ENCODE measurements at regions not wholly inside any gene's neighbourhood (a gene's known extent, or its start where the extent isn't known, plus 50 kb on each side); places are given as distances from the start of the nearest gene placed in this dataset.
"Not testable (repeated sequence)": the region's sequence is repeated elsewhere in the genome, so short reads cannot be mapped to it uniquely, and the experiment has no call there.

- no peaks in the 10 kb centered on the region for H3K36me3 Mint-ChIP-seq
- H3K27me3 Mint-ChIP-seq: no peaks in the 10 kb centered on the region
- H3K4me3 Mint-ChIP-seq: no peak overlapping the region
- ATAC-seq (no peak), DNase-seq (ENCODE audit: low spot score) (no peak)
- peaks cover 18% of the 10 kb centered on the region for H3K9me3 Mint-ChIP-seq
- H3K27ac Mint-ChIP-seq: no peak overlapping the region
- H3K4me1 Mint-ChIP-seq (ENCODE audit: low read depth in 2 of 2): no peaks in the 10 kb centered on the region
Observed at GRCh38 chr18:43341014-43341413, 63.7 kb upstream of the SYT4 start.

GRCh38 chr18:43350176-43350575 lies 72.9 kb upstream of the SYT4 start:
- H3K4me3 Mint-ChIP-seq: no peak overlapping the region
- H3K27me3 Mint-ChIP-seq: no peaks in the 10 kb centered on the region
- no peak for ATAC-seq
- no peaks in the 10 kb centered on the region for H3K4me1 Mint-ChIP-seq (ENCODE audit: low read depth in 2 of 2)
- H3K36me3 Mint-ChIP-seq: no peaks in the 10 kb centered on the region
- H3K9me3 Mint-ChIP-seq: peaks cover 16% of the 10 kb centered on the region
- H3K27ac Mint-ChIP-seq: no peak overlapping the region
- no peak for DNase-seq (ENCODE audit: low spot score)

GRCh38 chr18:43364535-43364934 lies 87.2 kb upstream of the SYT4 start:
- Mint-ChIP-seq H3K27me3 (no peaks in the 10 kb centered on the region), H3K36me3 (no peaks in the 10 kb centered on the region), H3K4me1 (ENCODE audit: low read depth in 2 of 2) (no peaks in the 10 kb centered on the region), H3K9me3 (peaks cover 15% of the 10 kb centered on the region), H3K27ac (no peak overlapping the region), H3K4me3 (no peak overlapping the region)
- no peak for ATAC-seq
- DNase-seq (ENCODE audit: low spot score): no peak

- H3K27ac Mint-ChIP-seq: no peak overlapping the region
- H3K9me3 Mint-ChIP-seq: peaks cover 9% of the 10 kb centered on the region
- no peak overlapping the region for H3K4me3 Mint-ChIP-seq
- ATAC-seq (no peak), DNase-seq (ENCODE audit: low spot score) (no peak)
- no peaks in the 10 kb centered on the region for H3K27me3 Mint-ChIP-seq
- no peaks in the 10 kb centered on the region for H3K36me3 Mint-ChIP-seq
- H3K4me1 Mint-ChIP-seq (ENCODE audit: low read depth in 2 of 2): no peaks in the 10 kb centered on the region
Observed at GRCh38 chr18:43367895-43368294, 90.6 kb upstream of the SYT4 start.

- not testable (repeated sequence) for H3K27me3 Mint-ChIP-seq
Observed at GRCh38 chr18:43369311-43369710, 92.0 kb upstream of the SYT4 start.

GRCh38 chr18:43372773-43373172 lies 95.5 kb upstream of the SYT4 start:
- Mint-ChIP-seq H3K9me3 (peaks cover 5% of the 10 kb centered on the region), H3K4me1 (ENCODE audit: low read depth in 2 of 2) (no peaks in the 10 kb centered on the region), H3K27me3 (no peaks in the 10 kb centered on the region), H3K4me3 (no peak overlapping the region), H3K36me3 (no peaks in the 10 kb centered on the region), H3K27ac (no peak overlapping the region)
- ATAC-seq (no peak), DNase-seq (ENCODE audit: low spot score) (no peak)

More at GRCh38 chr18:43369311-43369710, 92.0 kb upstream of the SYT4 start:
- H3K4me3 Mint-ChIP-seq; H3K4me1 Mint-ChIP-seq (ENCODE audit: low read depth in 2 of 2); ATAC-seq; H3K27ac Mint-ChIP-seq; H3K9me3 Mint-ChIP-seq; H3K36me3 Mint-ChIP-seq; DNase-seq (ENCODE audit: low spot score): not testable (repeated sequence)

GRCh38 chr18:43380104-43380672 lies 102.9 kb upstream of the SYT4 start:
- no peak overlapping the region for H3K27ac Mint-ChIP-seq
- DNase-seq (ENCODE audit: low spot score): no peak

GRCh38 chr18:43382641-43383403 lies 105.5 kb upstream of the SYT4 start:
- Mint-ChIP-seq H3K9me3 (peaks cover 14% of the 10 kb centered on the region), H3K4me3 (no peak overlapping the region), H3K27me3 (no peaks in the 10 kb centered on the region), H3K4me1 (ENCODE audit: low read depth in 2 of 2) (no peaks in the 10 kb centered on the region), H3K27ac (no peak overlapping the region), H3K36me3 (no peaks in the 10 kb centered on the region)
- no peak for DNase-seq (ENCODE audit: low spot score)
- ATAC-seq: no peak

More at GRCh38 chr18:43380104-43380672, 102.9 kb upstream of the SYT4 start:
- no peaks in the 10 kb centered on the region for H3K36me3 Mint-ChIP-seq
- peaks cover 17% of the 10 kb centered on the region for H3K9me3 Mint-ChIP-seq
- no peak for ATAC-seq
- H3K4me3 Mint-ChIP-seq: no peak overlapping the region
- no peaks in the 10 kb centered on the region for H3K27me3 Mint-ChIP-seq
- no peaks in the 10 kb centered on the region for H3K4me1 Mint-ChIP-seq (ENCODE audit: low read depth in 2 of 2)

- Mint-ChIP-seq H3K36me3 (no peaks in the 10 kb centered on the region), H3K4me3 (no peak overlapping the region), H3K27me3 (no peaks in the 10 kb centered on the region), H3K9me3 (peaks cover 4% of the 10 kb centered on the region), H3K4me1 (ENCODE audit: low read depth in 2 of 2) (no peaks in the 10 kb centered on the region), H3K27ac (no peak overlapping the region)
- ATAC-seq (no peak), DNase-seq (ENCODE audit: low spot score) (no peak)
Observed at GRCh38 chr18:43389163-43389562, 111.9 kb upstream of the SYT4 start.

GRCh38 chr18:43392168-43392567 lies 114.9 kb upstream of the SYT4 start:
- H3K9me3 Mint-ChIP-seq: peaks cover 4% of the 10 kb centered on the region
- DNase-seq (ENCODE audit: low spot score) (no peak), ATAC-seq (no peak)
- no peak overlapping the region for H3K4me3 Mint-ChIP-seq
- no peaks in the 10 kb centered on the region for H3K36me3 Mint-ChIP-seq
- no peak overlapping the region for H3K27ac Mint-ChIP-seq
- no peaks in the 10 kb centered on the region for H3K4me1 Mint-ChIP-seq (ENCODE audit: low read depth in 2 of 2)
- H3K27me3 Mint-ChIP-seq: no peaks in the 10 kb centered on the region

- H3K4me1 Mint-ChIP-seq (ENCODE audit: low read depth in 2 of 2): no peaks in the 10 kb centered on the region
- no peaks in the 10 kb centered on the region for H3K27me3 Mint-ChIP-seq
- ATAC-seq (no peak), DNase-seq (ENCODE audit: low spot score) (no peak)
- H3K9me3 Mint-ChIP-seq: peaks cover 4% of the 10 kb centered on the region
- H3K27ac Mint-ChIP-seq: no peak overlapping the region
- H3K4me3 Mint-ChIP-seq: no peak overlapping the region
- no peaks in the 10 kb centered on the region for H3K36me3 Mint-ChIP-seq
Observed at GRCh38 chr18:43393174-43393573, 115.9 kb upstream of the SYT4 start.

- H3K27ac Mint-ChIP-seq: no peak overlapping the region
- DNase-seq (ENCODE audit: low spot score) (no peak), ATAC-seq (no peak)
- H3K9me3 Mint-ChIP-seq: peaks cover 6% of the 10 kb centered on the region
- H3K4me3 Mint-ChIP-seq: no peak overlapping the region
- no peaks in the 10 kb centered on the region for H3K27me3 Mint-ChIP-seq
- no peaks in the 10 kb centered on the region for H3K4me1 Mint-ChIP-seq (ENCODE audit: low read depth in 2 of 2)
- H3K36me3 Mint-ChIP-seq: no peaks in the 10 kb centered on the region
Observed at GRCh38 chr18:43396266-43396665, 119.0 kb upstream of the SYT4 start.

- ATAC-seq (no peak), DNase-seq (ENCODE audit: low spot score) (no peak)
- H3K4me1 Mint-ChIP-seq (ENCODE audit: low read depth in 2 of 2): no peaks in the 10 kb centered on the region
- peaks cover 8% of the 10 kb centered on the region for H3K9me3 Mint-ChIP-seq
- H3K4me3 Mint-ChIP-seq: no peak overlapping the region
- H3K36me3 Mint-ChIP-seq: no peaks in the 10 kb centered on the region
- no peaks in the 10 kb centered on the region for H3K27me3 Mint-ChIP-seq
- no peak overlapping the region for H3K27ac Mint-ChIP-seq
Observed at GRCh38 chr18:43398601-43399000, 121.3 kb upstream of the SYT4 start.

GRCh38 chr18:43405097-43405496 lies 127.8 kb upstream of the SYT4 start:
- no peaks in the 10 kb centered on the region for H3K4me1 Mint-ChIP-seq (ENCODE audit: low read depth in 2 of 2)
- ATAC-seq: no peak
- no peaks in the 10 kb centered on the region for H3K36me3 Mint-ChIP-seq
- H3K27ac Mint-ChIP-seq: no peak overlapping the region
- H3K9me3 Mint-ChIP-seq: peaks cover 7% of the 10 kb centered on the region
- H3K4me3 Mint-ChIP-seq: no peak overlapping the region
- H3K27me3 Mint-ChIP-seq: no peaks in the 10 kb centered on the region
- no peak for DNase-seq (ENCODE audit: low spot score)

- no peak for ATAC-seq
- Mint-ChIP-seq H3K27ac (no peak overlapping the region), H3K4me3 (no peak overlapping the region), H3K9me3 (no peaks in the 10 kb centered on the region), H3K36me3 (no peaks in the 10 kb centered on the region), H3K4me1 (ENCODE audit: low read depth in 2 of 2) (no peaks in the 10 kb centered on the region), H3K27me3 (no peaks in the 10 kb centered on the region)
- no peak for DNase-seq (ENCODE audit: low spot score)
Observed at GRCh38 chr18:43414006-43414405, 136.7 kb upstream of the SYT4 start.

All from natural killer cell treated with Interleukin-12 subunit alpha and Interleukin-12 subunit beta and Interleukin-15 and Interleukin-18, amount 100 ng/mL, for 72 hours (primary cell).